ENCODE measurements at regions not wholly inside any gene's neighbourhood (a gene's known extent, or its start where the extent isn't known, plus 50 kb on each side); places are given as distances from the start of the nearest gene placed in this dataset.

DNA sequence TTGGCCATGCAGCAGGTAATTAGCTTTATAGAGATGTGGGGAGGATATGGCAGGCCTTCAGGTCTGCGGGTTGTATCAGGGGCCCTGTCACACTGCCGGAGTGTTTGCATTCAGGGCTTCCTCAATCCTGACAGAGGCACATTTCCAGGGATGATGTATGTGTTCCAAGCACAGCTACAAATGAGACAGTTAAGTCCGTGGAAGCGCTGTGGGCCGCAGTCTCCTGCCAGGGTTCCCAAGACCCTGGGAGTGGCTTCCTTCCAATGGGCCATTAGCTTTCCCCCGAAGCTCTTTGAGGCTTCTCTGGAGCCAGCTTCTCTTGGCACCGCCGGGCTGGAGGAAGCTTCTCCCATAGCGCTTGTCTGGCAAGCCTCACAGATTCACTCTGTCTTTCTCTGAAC, 1524.7 kb upstream of the TMEM132C start:
- TF ChIP-seq, protein P1, sequence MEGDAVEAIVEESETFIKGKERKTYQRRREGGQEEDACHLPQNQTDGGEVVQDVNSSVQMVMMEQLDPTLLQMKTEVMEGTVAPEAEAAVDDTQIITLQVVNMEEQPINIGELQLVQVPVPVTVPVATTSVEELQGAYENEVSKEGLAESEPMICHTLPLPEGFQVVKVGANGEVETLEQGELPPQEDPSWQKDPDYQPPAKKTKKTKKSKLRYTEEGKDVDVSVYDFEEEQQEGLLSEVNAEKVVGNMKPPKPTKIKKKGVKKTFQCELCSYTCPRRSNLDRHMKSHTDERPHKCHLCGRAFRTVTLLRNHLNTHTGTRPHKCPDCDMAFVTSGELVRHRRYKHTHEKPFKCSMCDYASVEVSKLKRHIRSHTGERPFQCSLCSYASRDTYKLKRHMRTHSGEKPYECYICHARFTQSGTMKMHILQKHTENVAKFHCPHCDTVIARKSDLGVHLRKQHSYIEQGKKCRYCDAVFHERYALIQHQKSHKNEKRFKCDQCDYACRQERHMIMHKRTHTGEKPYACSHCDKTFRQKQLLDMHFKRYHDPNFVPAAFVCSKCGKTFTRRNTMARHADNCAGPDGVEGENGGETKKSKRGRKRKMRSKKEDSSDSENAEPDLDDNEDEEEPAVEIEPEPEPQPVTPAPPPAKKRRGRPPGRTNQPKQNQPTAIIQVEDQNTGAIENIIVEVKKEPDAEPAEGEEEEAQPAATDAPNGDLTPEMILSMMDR (conservative IDR thresholded peaks at IDR 0.05 in 1 of 2, IDR thresholded peaks at IDR 0.05 in 1 of 2; ENCODE audit: extremely low read depth in 1 of 2, insufficient read depth in 1 of 2, low read depth in 1 of 2, low read length in 2 of 2): no peak
- TF ChIP-seq EZH2 (IDR thresholded peaks at IDR 0.05; ENCODE audit: borderline replicate concordance, low read length): no peak

All from mammary epithelial cell (primary cell).